OCI-LY3 (cell line): ENCODE measurements at regions not wholly inside any gene's neighbourhood (a gene's known extent, or its start where the extent isn't known, plus 50 kb on each side); places are given as distances from the start of the nearest gene placed in this dataset.

Experiments used
- EZH2phosphoT487 ChIP-seq: fragments of 200-600 bp; shearing (Covaris generic); IDR thresholded peaks from 2 replicates; pipeline ENCODE4 v1.6.1; 2018; ENCODE audit warnings: antibody characterized with exemption, mixed run types, low read depth
- TF ChIP-seq, protein P1 (sequence below): fragments of 200-600, 300-600 bp; sonication (generic); IDR thresholded peaks from 2 replicates; pipeline ENCODE4 v1.5.1; 2014; ENCODE audit warnings: antibody characterized with exemption, low read length, low read depth

DNA sequence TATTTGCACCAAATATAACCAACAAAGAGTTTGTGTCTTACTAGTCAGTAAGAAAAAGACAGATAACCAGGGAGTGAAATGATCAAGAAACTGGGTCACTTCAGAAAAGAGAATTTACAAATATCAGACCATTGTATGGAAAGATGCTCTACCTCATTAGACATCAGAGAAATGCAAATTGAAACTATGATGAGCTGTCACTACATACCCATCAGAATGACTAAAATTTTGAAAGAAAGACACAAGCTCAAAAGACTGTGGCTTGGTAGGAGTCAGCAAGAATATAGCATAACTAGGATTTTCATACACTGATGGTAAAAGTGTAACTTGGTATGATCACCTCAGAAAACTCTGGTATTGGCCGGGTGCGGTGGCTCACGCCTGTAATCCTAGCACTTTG lies 247.2 kb downstream of the BMP4 start:
- no peak for TF ChIP-seq EZH2phosphoT487
- TF ChIP-seq, protein P1, sequence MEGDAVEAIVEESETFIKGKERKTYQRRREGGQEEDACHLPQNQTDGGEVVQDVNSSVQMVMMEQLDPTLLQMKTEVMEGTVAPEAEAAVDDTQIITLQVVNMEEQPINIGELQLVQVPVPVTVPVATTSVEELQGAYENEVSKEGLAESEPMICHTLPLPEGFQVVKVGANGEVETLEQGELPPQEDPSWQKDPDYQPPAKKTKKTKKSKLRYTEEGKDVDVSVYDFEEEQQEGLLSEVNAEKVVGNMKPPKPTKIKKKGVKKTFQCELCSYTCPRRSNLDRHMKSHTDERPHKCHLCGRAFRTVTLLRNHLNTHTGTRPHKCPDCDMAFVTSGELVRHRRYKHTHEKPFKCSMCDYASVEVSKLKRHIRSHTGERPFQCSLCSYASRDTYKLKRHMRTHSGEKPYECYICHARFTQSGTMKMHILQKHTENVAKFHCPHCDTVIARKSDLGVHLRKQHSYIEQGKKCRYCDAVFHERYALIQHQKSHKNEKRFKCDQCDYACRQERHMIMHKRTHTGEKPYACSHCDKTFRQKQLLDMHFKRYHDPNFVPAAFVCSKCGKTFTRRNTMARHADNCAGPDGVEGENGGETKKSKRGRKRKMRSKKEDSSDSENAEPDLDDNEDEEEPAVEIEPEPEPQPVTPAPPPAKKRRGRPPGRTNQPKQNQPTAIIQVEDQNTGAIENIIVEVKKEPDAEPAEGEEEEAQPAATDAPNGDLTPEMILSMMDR: no peak
